H1 (cell line): ENCODE measurements at regions not wholly inside any gene's neighbourhood (a gene's known extent, or its start where the extent isn't known, plus 50 kb on each side); places are given as distances from the start of the nearest gene placed in this dataset.
"Not testable (repeated sequence)": the region's sequence is repeated elsewhere in the genome, so short reads cannot be mapped to it uniquely, and the experiment has no call there.

Experiments
- CHD1 ChIP-seq: IDR thresholded peaks from 2 replicates; pipeline ENCODE4 v1.6.1; 2012; ENCODE audit warnings: low read depth, low read length, improper control_type of control experiment
- GABPA ChIP-seq: IDR thresholded peaks from 2 replicates; pipeline ENCODE4 v1.6.1; 2011; ENCODE audit warnings: mild to moderate bottlenecking, low read length, moderate library complexity, borderline replicate concordance; ENCODE audit not compliant: insufficient read depth
- JUND ChIP-seq: IDR thresholded peaks from 2 replicates; pipeline ENCODE4 v1.6.1; 2011; ENCODE audit warnings: mild to moderate bottlenecking, improper control_type of control experiment, low read length
- KDM5A ChIP-seq: fragments of 200-600 bp; IDR thresholded peaks from 2 replicates; pipeline ENCODE4 v1.7.1; 2012; ENCODE audit warnings: mild to moderate bottlenecking, low read length, inconsistent platforms, mixed read lengths
- POLR2A ChIP-seq, 2 experiments: IDR thresholded peaks; 1 replicate in 1 of 2; 2 replicates in 1 of 2; pipeline ENCODE4 v1.6.1; 2011; ENCODE audit warnings: low read depth in 2 of 2, low read length in 2 of 2, mild to moderate bottlenecking in 2 of 2; ENCODE audit errors: control extremely low read depth in 1 of 2
- POLR2AphosphoS5 ChIP-seq: IDR thresholded peaks from 2 replicates; pipeline ENCODE4 v1.6.1; 2011; ENCODE audit warnings: low read depth, low read length
- RFX5 ChIP-seq: IDR thresholded peaks from 2 replicates; pipeline ENCODE4 v1.6.1; 2011; ENCODE audit warnings: low read depth, low read length, improper control_type of control experiment, borderline replicate concordance
- RXRA ChIP-seq: IDR thresholded peaks from 2 replicates; pipeline ENCODE4 v1.6.1; 2011; ENCODE audit warnings: low read depth, mild to moderate bottlenecking, low read length, moderate library complexity; ENCODE audit not compliant: insufficient read depth
- ZNF274 ChIP-seq: IDR thresholded peaks from 2 replicates; pipeline ENCODE4 v1.7.0; 2012; ENCODE audit warnings: low read length, borderline replicate concordance; ENCODE audit errors: extremely low read depth
- TF ChIP-seq, protein P1 (sequence below): IDR thresholded peaks from 2 replicates; pipeline ENCODE4 v1.6.1; 2012; ENCODE audit warnings: inconsistent platforms
- TF ChIP-seq, protein P2 (sequence below), 3 experiments: IDR thresholded peaks; 1 replicate in 2 of 3; 2 replicates in 1 of 3; pipeline versions ENCODE4 v1.5.1 to v1.6.1; 2011; ENCODE audit warnings: low read length in 3 of 3, mild to moderate bottlenecking in 3 of 3, inconsistent platforms in 2 of 3, low read depth in 1 of 3, moderate library complexity in 1 of 3; ENCODE audit not compliant: insufficient read depth in 1 of 3; ENCODE audit errors: control extremely low read depth in 1 of 3
- TF ChIP-seq, protein P3 (sequence below): IDR thresholded peaks from 2 replicates; pipeline ENCODE4 v1.6.1; 2011; ENCODE audit warnings: low read length, improper control_type of control experiment

DNA sequence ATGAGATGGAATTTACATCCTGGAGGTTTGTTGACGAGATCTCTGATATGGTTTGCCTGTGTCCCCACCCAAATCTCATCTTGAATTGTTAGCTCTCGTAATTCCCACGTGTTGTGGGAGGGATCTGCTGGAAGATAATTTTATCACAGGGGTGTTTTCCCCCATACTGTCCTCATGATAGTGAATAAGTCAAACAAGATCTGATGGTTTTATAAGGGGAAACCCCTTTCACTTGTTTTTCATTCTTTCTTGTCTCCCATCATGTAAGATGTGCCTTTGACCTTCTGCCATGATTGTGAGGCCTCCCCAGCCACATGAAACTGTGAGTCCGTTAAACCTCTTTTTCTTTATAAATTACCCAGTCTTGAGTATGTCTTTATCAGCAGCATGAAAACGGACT, 337.4 kb downstream of the BCL11B start:
- TF ChIP-seq CHD1; KDM5A; POLR2AphosphoS5; POLR2A (IDR thresholded peaks at IDR 0.05; ENCODE audit: control extremely low read depth in 1 of 2, low read depth in 2 of 2, low read length in 2 of 2); JUND; ZNF274; RXRA; GABPA; RFX5: not testable (repeated sequence)
- TF ChIP-seq, protein P1, sequence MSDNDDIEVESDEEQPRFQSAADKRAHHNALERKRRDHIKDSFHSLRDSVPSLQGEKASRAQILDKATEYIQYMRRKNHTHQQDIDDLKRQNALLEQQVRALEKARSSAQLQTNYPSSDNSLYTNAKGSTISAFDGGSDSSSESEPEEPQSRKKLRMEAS: not testable (repeated sequence)
- TF ChIP-seq, protein P2, sequence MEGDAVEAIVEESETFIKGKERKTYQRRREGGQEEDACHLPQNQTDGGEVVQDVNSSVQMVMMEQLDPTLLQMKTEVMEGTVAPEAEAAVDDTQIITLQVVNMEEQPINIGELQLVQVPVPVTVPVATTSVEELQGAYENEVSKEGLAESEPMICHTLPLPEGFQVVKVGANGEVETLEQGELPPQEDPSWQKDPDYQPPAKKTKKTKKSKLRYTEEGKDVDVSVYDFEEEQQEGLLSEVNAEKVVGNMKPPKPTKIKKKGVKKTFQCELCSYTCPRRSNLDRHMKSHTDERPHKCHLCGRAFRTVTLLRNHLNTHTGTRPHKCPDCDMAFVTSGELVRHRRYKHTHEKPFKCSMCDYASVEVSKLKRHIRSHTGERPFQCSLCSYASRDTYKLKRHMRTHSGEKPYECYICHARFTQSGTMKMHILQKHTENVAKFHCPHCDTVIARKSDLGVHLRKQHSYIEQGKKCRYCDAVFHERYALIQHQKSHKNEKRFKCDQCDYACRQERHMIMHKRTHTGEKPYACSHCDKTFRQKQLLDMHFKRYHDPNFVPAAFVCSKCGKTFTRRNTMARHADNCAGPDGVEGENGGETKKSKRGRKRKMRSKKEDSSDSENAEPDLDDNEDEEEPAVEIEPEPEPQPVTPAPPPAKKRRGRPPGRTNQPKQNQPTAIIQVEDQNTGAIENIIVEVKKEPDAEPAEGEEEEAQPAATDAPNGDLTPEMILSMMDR (IDR thresholded peaks at IDR 0.05; ENCODE audit: control extremely low read depth in 1 of 3, insufficient read depth in 1 of 3, low read depth in 1 of 3, low read length in 3 of 3): not testable (repeated sequence)
- TF ChIP-seq, protein P3, sequence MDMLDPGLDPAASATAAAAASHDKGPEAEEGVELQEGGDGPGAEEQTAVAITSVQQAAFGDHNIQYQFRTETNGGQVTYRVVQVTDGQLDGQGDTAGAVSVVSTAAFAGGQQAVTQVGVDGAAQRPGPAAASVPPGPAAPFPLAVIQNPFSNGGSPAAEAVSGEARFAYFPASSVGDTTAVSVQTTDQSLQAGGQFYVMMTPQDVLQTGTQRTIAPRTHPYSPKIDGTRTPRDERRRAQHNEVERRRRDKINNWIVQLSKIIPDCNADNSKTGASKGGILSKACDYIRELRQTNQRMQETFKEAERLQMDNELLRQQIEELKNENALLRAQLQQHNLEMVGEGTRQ: not testable (repeated sequence)
